NCI-H2196 treated with DMSO at 0.1 percent for 48 hours (cell line): ENCODE measurements at regions not wholly inside any gene's neighbourhood (a gene's known extent, or its start where the extent isn't known, plus 50 kb on each side); places are given as distances from the start of the nearest gene placed in this dataset.

ENCODE experiments used
- DNase-seq: peaks from one replicate; lab custom pipeline; 2025; ENCODE audit not compliant: unreplicated experiment; lab: John Stamatoyannopoulos, UW

- DNase-seq: no peak
Observed at GRCh38 chr14:65794674-65795279, 382.2 kb downstream of the FUT8 start.

GRCh38 chr14:65798216-65798615, 385.7 kb downstream of the FUT8 start:
- DNase-seq: no peak

- no peak for DNase-seq
Observed at GRCh38 chr14:65800694-65801093, 388.2 kb downstream of the FUT8 start.

- DNase-seq: no peak
Observed at GRCh38 chr14:65802196-65802595, 389.7 kb downstream of the FUT8 start.

GRCh38 chr14:65803885-65804284, 391.4 kb downstream of the FUT8 start:
- no peak for DNase-seq

GRCh38 chr14:65804439-65805112, 392.0 kb downstream of the FUT8 start:
- DNase-seq: no peak

- no peak for DNase-seq
Observed at GRCh38 chr14:65805113-65805473, 392.6 kb downstream of the FUT8 start.

GRCh38 chr14:65808390-65808789, 395.9 kb downstream of the FUT8 start:
- no peak for DNase-seq

- DNase-seq: no peak
Observed at GRCh38 chr14:65810322-65810721, 397.8 kb downstream of the FUT8 start.

GRCh38 chr14:65813760-65814384, 401.3 kb downstream of the FUT8 start:
- no peak for DNase-seq

GRCh38 chr14:65815127-65815526, 402.6 kb downstream of the FUT8 start:
- DNase-seq: no peak

- DNase-seq: no peak
Observed at GRCh38 chr14:65817011-65817410, 404.5 kb downstream of the FUT8 start.

GRCh38 chr14:65819569-65819968, 407.0 kb downstream of the FUT8 start:
- DNase-seq: no peak

- no peak for DNase-seq
Observed at GRCh38 chr14:65821224-65821753, 408.8 kb downstream of the FUT8 start.

- DNase-seq: peak; percentile 62
Observed at GRCh38 chr14:65824285-65824977, 411.9 kb downstream of the FUT8 start.

- no peak for DNase-seq
Observed at GRCh38 chr14:65824978-65825299, 412.4 kb downstream of the FUT8 start.

- no peak for DNase-seq
Observed at GRCh38 chr14:65826946-65827345, 414.4 kb downstream of the FUT8 start.

- no peak for DNase-seq
Observed at GRCh38 chr14:65827520-65827919, 415.0 kb downstream of the FUT8 start.

- DNase-seq: no peak
Observed at GRCh38 chr14:65828396-65828795, 415.9 kb downstream of the FUT8 start.

GRCh38 chr14:65832431-65833266, 420.1 kb downstream of the FUT8 start:
- no peak for DNase-seq

GRCh38 chr14:65833267-65833880, 420.8 kb downstream of the FUT8 start:
- no peak for DNase-seq
